Stomach (tissue), 8 donors: ENCODE measurements at regions not wholly inside any gene's neighbourhood (a gene's known extent, or its start where the extent isn't known, plus 50 kb on each side); places are given as distances from the start of the nearest gene placed in this dataset.
A peak's percentile ranks its signal among the peaks of the same experiment; 100 is the strongest.

Experiments
- DNase-seq, 2 donors: peaks; one replicate each; pipeline versions ENCODE4 v3.0.0 to v3.0.0-alpha.2; 2013 to 2019
- H3K27ac ChIP-seq, 5 donors: fragments of 200-600 bp in 4 of 5; sonication (generic) in 4 of 5; one replicate each; pipeline ENCODE4 v1.5.1; 2013 to 2019; ENCODE audit warnings: mild to moderate bottlenecking in 1 of 5, moderate library complexity in 1 of 5
- H3K27me3 ChIP-seq, 3 donors: fragments of 200-600 bp; sonication (generic); one replicate each; pipeline ENCODE4 v1.5.1; 2017 to 2019; ENCODE audit warnings: mixed run types in 1 of 3
- H3K36me3 ChIP-seq, 4 donors: fragments of 200-600 bp; sonication (generic); 1 replicate in 3 of 4; 2 replicates in 1 of 4; pipeline ENCODE4 v1.5.1; 2016 to 2019
- H3K4me1 ChIP-seq, 4 donors: fragments of 200-600 bp; sonication (generic); one replicate each; pipeline ENCODE4 v1.5.1; 2016 to 2019
- H3K4me3 ChIP-seq, 4 donors: fragments of 200-600 bp; sonication (generic) in 3 of 4; one replicate each; pipeline ENCODE4 v1.5.1; 2016 to 2019; ENCODE audit warnings: mild to moderate bottlenecking in 1 of 4
- H3K9me3 ChIP-seq, 4 donors: fragments of 200-600 bp; sonication (generic); one replicate each; pipeline ENCODE4 v1.5.1; 2016 to 2019
- EP300 ChIP-seq: sonication (generic); formaldehyde crosslinking; IDR thresholded peaks from one replicate; pipeline ENCODE4 v1.6.1; 2017; ENCODE audit warnings: antibody characterized with exemption
- POLR2A ChIP-seq, 4 donors: fragments of 450-650 bp; IDR thresholded peaks; one replicate each; pipeline ENCODE4 v1.6.1; 2016; ENCODE audit warnings: antibody characterized with exemption in 4 of 4, control low read depth in 2 of 4, mild to moderate bottlenecking in 1 of 4, moderate library complexity in 1 of 4
- POLR2AphosphoS5 ChIP-seq, 3 donors: sonication (generic); formaldehyde crosslinking; IDR thresholded peaks; one replicate each; pipeline ENCODE4 v1.6.1; 2016; ENCODE audit warnings: antibody characterized with exemption in 3 of 3
- WGBS, 5 donors: extraction: QIAGEN DNeasy Blood & Tissue Kit in 3 of 5; methylation state at CpG; one replicate each; pipeline versions ENCODE4 v1.1.5 to v1.1.7; 2013 to 2018; 5-methylcytosine and 5-hydroxymethylcytosine counted together
- intact Hi-C: fragments of 100-400 bp; cut with DNase I; formaldehyde crosslinking; loops from one replicate; pipeline ENCODE4 v1.15.1; 2023; ENCODE audit warnings: low total_unique reads
- TF ChIP-seq, protein P1 (sequence below), 7 experiments: fragments of 450-650 bp in 4 of 7; fragments of 200-600 bp in 3 of 7; sonication (generic) in 3 of 7; IDR thresholded peaks; one replicate each; pipeline ENCODE4 v1.5.1; 2016 to 2019; ENCODE audit warnings: antibody characterized with exemption in 7 of 7, control low read depth in 2 of 7, mild to moderate bottlenecking in 1 of 7
- donor health status: healthy with polysubstance abuse.
- donor health status: Bipolar disorder and iron deficiency.
- donor health status: healthy.

DNA sequence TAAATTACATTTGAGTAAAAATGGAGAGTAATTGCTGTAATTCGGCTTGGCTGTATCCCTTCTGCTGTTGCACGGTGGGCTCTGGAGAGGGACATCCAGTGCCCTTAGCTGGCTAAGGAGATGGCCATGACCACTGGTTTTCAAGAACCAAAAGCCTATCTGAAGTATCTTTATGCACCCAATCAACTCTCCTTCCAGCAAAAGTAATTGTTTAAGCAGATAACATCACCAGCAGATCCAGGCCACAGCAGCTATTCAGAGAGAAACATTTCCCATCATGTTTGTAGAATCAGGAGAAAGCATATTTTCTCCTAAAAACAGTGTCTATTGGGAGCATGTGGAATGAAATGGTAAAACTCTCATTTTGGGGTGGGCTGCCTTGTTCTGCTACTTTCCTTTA lies 514.5 kb upstream of the RGMA start:
- H3K4me1 ChIP-seq: no peaks in the 10 kb centered on the region
- H3K27me3 ChIP-seq: no peaks in the 10 kb centered on the region
- DNase-seq: no peak
- H3K27ac ChIP-seq: no peak overlapping the region
- TF ChIP-seq, protein P1, sequence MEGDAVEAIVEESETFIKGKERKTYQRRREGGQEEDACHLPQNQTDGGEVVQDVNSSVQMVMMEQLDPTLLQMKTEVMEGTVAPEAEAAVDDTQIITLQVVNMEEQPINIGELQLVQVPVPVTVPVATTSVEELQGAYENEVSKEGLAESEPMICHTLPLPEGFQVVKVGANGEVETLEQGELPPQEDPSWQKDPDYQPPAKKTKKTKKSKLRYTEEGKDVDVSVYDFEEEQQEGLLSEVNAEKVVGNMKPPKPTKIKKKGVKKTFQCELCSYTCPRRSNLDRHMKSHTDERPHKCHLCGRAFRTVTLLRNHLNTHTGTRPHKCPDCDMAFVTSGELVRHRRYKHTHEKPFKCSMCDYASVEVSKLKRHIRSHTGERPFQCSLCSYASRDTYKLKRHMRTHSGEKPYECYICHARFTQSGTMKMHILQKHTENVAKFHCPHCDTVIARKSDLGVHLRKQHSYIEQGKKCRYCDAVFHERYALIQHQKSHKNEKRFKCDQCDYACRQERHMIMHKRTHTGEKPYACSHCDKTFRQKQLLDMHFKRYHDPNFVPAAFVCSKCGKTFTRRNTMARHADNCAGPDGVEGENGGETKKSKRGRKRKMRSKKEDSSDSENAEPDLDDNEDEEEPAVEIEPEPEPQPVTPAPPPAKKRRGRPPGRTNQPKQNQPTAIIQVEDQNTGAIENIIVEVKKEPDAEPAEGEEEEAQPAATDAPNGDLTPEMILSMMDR (IDR thresholded peaks at IDR 0.05): no peak
- no peaks in the 10 kb centered on the region for H3K9me3 ChIP-seq
- WGBS, 5 donors: 78 to 89% (median 89%) methylated on average over 2 of the region's 2 CpGs
- H3K4me3 ChIP-seq: no peak overlapping the region
- no peaks in the 10 kb centered on the region for H3K36me3 ChIP-seq
- intact Hi-C loops: no loop called here

DNA sequence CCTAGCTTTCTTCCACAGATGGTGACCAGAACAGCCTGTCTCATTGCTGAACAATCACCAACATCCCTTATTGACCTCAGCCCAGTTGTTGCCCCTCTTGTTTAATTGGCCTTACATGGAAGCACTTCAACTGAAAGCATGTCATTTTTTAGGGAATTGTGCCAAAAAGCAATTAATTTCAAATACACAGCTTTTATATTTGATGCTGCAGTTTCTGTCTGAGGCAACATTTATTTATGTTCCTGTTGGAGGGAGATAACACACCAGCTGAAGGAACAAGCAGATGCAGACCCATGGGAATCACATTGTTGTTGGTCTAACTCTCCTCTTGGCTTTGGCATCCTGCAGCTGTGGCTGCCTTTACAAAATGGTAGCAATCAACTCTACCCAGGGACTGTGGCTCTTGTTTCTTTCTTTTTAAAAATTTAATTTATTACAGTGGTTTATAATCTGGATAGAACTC lies 498.1 kb upstream of the RGMA start:
- Histone ChIP-seq H3K4me1 (no peaks in the 10 kb centered on the region), H3K27me3 (no peaks in the 10 kb centered on the region), H3K36me3 (no peaks in the 10 kb centered on the region), H3K4me3 (no peak overlapping the region), H3K9me3 (no peaks in the 10 kb centered on the region), H3K27ac (no peak overlapping the region)
- peak in 1 of 2 donors; percentile 24 for DNase-seq
- TF ChIP-seq, protein P1 (IDR thresholded peaks at IDR 0.05): no peak
- TF ChIP-seq POLR2AphosphoS5 (IDR thresholded peaks at IDR 0.05): no peak
- no peak for TF ChIP-seq EP300
- TF ChIP-seq POLR2A (IDR thresholded peaks at IDR 0.05): no peak
- intact Hi-C loops: no loop called here

DNA sequence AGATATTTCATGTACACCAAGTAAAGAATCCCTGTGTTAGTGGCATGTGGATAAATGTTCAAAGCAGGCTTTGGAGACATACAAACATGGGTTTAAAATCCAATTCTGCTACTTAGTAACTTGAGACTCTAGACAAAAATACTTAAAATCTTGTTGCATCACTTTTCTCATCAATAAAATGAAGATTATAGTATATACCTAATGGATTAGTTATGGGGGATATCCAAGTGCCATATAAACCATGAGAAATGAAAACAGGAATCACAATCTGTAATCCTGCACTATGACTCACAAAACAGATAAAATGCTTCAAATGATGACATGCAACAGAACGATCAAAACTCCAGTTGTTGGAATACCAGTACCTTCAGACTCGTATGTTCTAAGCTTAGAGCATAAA lies 496.0 kb upstream of the RGMA start:
- Histone ChIP-seq H3K27me3 (no peaks in the 10 kb centered on the region), H3K27ac (no peak overlapping the region), H3K4me3 (no peak overlapping the region), H3K36me3 (no peaks in the 10 kb centered on the region), H3K4me1 (no peaks in the 10 kb centered on the region), H3K9me3 (no peaks in the 10 kb centered on the region)
- intact Hi-C loops: no loop called here
- WGBS, 5 donors: 69 to 84% (median 80%) methylated on average over 2 of the region's 2 CpGs
- DNase-seq: no peak
- no peak for TF ChIP-seq EP300
- no peak for TF ChIP-seq POLR2AphosphoS5 (IDR thresholded peaks at IDR 0.05)
- TF ChIP-seq, protein P1 (IDR thresholded peaks at IDR 0.05): no peak
- TF ChIP-seq POLR2A (IDR thresholded peaks at IDR 0.05): no peak

DNA sequence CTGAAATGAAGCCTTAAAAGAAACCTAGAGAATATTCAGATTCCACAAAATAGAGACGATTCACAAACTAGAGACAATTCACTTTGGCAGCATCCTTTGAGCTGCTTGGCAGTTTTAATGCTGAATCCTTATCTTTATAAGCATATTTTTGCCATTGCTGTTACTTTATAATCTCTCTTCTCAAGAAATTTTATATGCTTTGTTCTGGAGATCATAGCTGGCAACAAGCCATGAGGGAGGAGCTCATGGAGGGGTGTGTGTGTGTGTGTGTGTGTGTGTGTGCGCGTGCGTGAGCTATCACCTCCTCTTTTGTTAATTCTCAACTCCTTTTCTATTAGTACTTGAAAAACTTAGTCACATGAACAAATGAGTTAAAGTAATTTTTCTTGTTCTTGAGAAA lies 495.0 kb upstream of the RGMA start:
- H3K4me3 ChIP-seq: no peak overlapping the region
- no peak overlapping the region for H3K27ac ChIP-seq
- TF ChIP-seq, protein P1 (IDR thresholded peaks at IDR 0.05): no peak
- TF ChIP-seq POLR2AphosphoS5 (IDR thresholded peaks at IDR 0.05): no peak
- TF ChIP-seq POLR2A (IDR thresholded peaks at IDR 0.05): no peak
- TF ChIP-seq EP300: no peak
- H3K27me3 ChIP-seq: no peaks in the 10 kb centered on the region
- peaks cover 0 to 1% (median 0%) of the 10 kb centered on the region in 4 donors for H3K9me3 ChIP-seq
- DNase-seq: peak in 1 of 2 donors; percentile 24
- no peaks in the 10 kb centered on the region for H3K4me1 ChIP-seq
- intact Hi-C loops: no loop called here
- H3K36me3 ChIP-seq: no peaks in the 10 kb centered on the region
- 68 to 78% (median 76%) methylated on average over 4 of the region's 4 CpGs for WGBS, 5 donors
